HepG2 (cell line): ENCODE measurements at regions not wholly inside any gene's neighbourhood (a gene's known extent, or its start where the extent isn't known, plus 50 kb on each side); places are given as distances from the start of the nearest gene placed in this dataset.

Experiments used
- ARHGAP35 ChIP-seq: sonication (generic); formaldehyde crosslinking; IDR thresholded peaks from 2 replicates; pipeline ENCODE4 v1.9.0; 2022; ENCODE audit warnings: mild to moderate bottlenecking, inconsistent platforms, moderate library complexity, missing genetic modification reagents, borderline replicate concordance
- CTCF ChIP-seq: sonication (generic); formaldehyde crosslinking; IDR thresholded peaks from 2 replicates; pipeline ENCODE4 v1.5.0; 2020; ENCODE audit warnings: mild to moderate bottlenecking, missing genetic modification reagents, moderate library complexity
- PBX3 ChIP-seq: sonication (generic); formaldehyde crosslinking; IDR thresholded peaks from 2 replicates; pipeline ENCODE4 v1.8.1; 2023; ENCODE audit warnings: missing genetic modification reagents, inconsistent platforms, borderline replicate concordance
- POLR2A ChIP-seq, 2 experiments: IDR thresholded peaks; 2 replicates each; pipeline ENCODE4 v1.6.1; 2011; ENCODE audit warnings: low read depth in 2 of 2, low read length in 2 of 2, mild to moderate bottlenecking in 1 of 2, moderate library complexity in 1 of 2; ENCODE audit not compliant: insufficient read depth in 1 of 2
- SIN3A ChIP-seq: IDR thresholded peaks from 2 replicates; pipeline ENCODE4 v1.6.1; 2011; ENCODE audit warnings: low read depth, mild to moderate bottlenecking, control low read depth, low read length, borderline replicate concordance
- SIX4 ChIP-seq: sonication (generic); formaldehyde crosslinking; IDR thresholded peaks from 2 replicates; pipeline ENCODE4 v1.4.0; 2020; ENCODE audit warnings: missing genetic modification reagents
- SMAD1 ChIP-seq: sonication (generic); formaldehyde crosslinking; IDR thresholded peaks from 2 replicates; pipeline ENCODE4 v1.4.0; 2020; ENCODE audit warnings: missing genetic modification reagents, low read depth, mild to moderate bottlenecking, borderline replicate concordance
- TARDBP ChIP-seq: sonication (generic); formaldehyde crosslinking; IDR thresholded peaks from 2 replicates; pipeline ENCODE4 v1.8.0; 2022; ENCODE audit warnings: mild to moderate bottlenecking, missing genetic modification reagents
- YY1 ChIP-seq: IDR thresholded peaks from 2 replicates; pipeline ENCODE4 v1.6.1; 2011; ENCODE audit warnings: low read length, low read depth, moderate library complexity, mild to moderate bottlenecking; ENCODE audit not compliant: insufficient read depth, insufficient replicate concordance
- ZNF235 ChIP-seq: sonication (generic); formaldehyde crosslinking; IDR thresholded peaks from 2 replicates; pipeline ENCODE4 v1.8.1; 2023; ENCODE audit warnings: mild to moderate bottlenecking, missing genetic modification reagents, borderline replicate concordance
- ZNF605 ChIP-seq: sonication (generic); formaldehyde crosslinking; IDR thresholded peaks from 2 replicates; pipeline ENCODE4 v1.8.0; 2022; ENCODE audit warnings: mild to moderate bottlenecking, missing genetic modification reagents
- TF ChIP-seq, protein P1 (sequence below), 2 experiments: IDR thresholded peaks; 2 replicates each; pipeline ENCODE4 v1.6.1; 2011 to 2012; ENCODE audit warnings: low read length in 2 of 2, borderline replicate concordance in 1 of 2, low read depth in 1 of 2, mild to moderate bottlenecking in 1 of 2, moderate library complexity in 1 of 2
- TF ChIP-seq, protein P2 (sequence below): sonication (generic); formaldehyde crosslinking; IDR thresholded peaks from 2 replicates; pipeline ENCODE4 v1.5.0; 2020; ENCODE audit warnings: mild to moderate bottlenecking, missing genetic modification reagents

GRCh38 chr4:81806485-81806884 lies 334.8 kb upstream of the RASGEF1B start:
- TF ChIP-seq SIN3A (no peak), POLR2A (IDR thresholded peaks at IDR 0.05; ENCODE audit: insufficient read depth in 1 of 2, low read depth in 2 of 2, low read length in 2 of 2) (no peak), ZNF605 (CRISPR knock-in tag) (no peak), PBX3 (CRISPR knock-in tag) (no peak), SMAD1 (CRISPR knock-in tag) (no peak), SIX4 (no peak), TARDBP (CRISPR knock-in tag) (no peak), ARHGAP35 (no peak), CTCF (CRISPR knock-in tag) (no peak), ZNF235 (CRISPR knock-in tag) (no peak), YY1 (no peak)
- TF ChIP-seq, protein P1, sequence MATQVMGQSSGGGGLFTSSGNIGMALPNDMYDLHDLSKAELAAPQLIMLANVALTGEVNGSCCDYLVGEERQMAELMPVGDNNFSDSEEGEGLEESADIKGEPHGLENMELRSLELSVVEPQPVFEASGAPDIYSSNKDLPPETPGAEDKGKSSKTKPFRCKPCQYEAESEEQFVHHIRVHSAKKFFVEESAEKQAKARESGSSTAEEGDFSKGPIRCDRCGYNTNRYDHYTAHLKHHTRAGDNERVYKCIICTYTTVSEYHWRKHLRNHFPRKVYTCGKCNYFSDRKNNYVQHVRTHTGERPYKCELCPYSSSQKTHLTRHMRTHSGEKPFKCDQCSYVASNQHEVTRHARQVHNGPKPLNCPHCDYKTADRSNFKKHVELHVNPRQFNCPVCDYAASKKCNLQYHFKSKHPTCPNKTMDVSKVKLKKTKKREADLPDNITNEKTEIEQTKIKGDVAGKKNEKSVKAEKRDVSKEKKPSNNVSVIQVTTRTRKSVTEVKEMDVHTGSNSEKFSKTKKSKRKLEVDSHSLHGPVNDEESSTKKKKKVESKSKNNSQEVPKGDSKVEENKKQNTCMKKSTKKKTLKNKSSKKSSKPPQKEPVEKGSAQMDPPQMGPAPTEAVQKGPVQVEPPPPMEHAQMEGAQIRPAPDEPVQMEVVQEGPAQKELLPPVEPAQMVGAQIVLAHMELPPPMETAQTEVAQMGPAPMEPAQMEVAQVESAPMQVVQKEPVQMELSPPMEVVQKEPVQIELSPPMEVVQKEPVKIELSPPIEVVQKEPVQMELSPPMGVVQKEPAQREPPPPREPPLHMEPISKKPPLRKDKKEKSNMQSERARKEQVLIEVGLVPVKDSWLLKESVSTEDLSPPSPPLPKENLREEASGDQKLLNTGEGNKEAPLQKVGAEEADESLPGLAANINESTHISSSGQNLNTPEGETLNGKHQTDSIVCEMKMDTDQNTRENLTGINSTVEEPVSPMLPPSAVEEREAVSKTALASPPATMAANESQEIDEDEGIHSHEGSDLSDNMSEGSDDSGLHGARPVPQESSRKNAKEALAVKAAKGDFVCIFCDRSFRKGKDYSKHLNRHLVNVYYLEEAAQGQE (IDR thresholded peaks at IDR 0.05; ENCODE audit: borderline replicate concordance in 1 of 2, low read depth in 1 of 2, low read length in 2 of 2) = no peak
- TF ChIP-seq, protein P2, sequence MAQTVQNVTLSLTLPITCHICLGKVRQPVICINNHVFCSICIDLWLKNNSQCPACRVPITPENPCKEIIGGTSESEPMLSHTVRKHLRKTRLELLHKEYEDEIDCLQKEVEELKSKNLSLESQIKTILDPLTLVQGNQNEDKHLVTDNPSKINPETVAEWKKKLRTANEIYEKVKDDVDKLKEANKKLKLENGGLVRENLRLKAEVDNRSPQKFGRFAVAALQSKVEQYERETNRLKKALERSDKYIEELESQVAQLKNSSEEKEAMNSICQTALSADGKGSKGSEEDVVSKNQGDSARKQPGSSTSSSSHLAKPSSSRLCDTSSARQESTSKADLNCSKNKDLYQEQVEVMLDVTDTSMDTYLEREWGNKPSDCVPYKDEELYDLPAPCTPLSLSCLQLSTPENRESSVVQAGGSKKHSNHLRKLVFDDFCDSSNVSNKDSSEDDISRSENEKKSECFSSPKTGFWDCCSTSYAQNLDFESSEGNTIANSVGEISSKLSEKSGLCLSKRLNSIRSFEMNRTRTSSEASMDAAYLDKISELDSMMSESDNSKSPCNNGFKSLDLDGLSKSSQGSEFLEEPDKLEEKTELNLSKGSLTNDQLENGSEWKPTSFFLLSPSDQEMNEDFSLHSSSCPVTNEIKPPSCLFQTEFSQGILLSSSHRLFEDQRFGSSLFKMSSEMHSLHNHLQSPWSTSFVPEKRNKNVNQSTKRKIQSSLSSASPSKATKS (CRISPR knock-in tag) = no peak
